Medulla oblongata (tissue), 1 donor: ENCODE measurements at regions not wholly inside any gene's neighbourhood (a gene's known extent, or its start where the extent isn't known, plus 50 kb on each side); places are given as distances from the start of the nearest gene placed in this dataset.
A peak's percentile ranks its signal among the peaks of the same experiment; 100 is the strongest.
"Not testable (repeated sequence)": the region's sequence is repeated elsewhere in the genome, so short reads cannot be mapped to it uniquely, and the experiment has no call there.

Source experiments
- DNase-seq: peaks from one replicate; pipeline ENCODE4 v3.0.0-alpha.2; 2015; ENCODE audit errors: extremely low spot score

DNA sequence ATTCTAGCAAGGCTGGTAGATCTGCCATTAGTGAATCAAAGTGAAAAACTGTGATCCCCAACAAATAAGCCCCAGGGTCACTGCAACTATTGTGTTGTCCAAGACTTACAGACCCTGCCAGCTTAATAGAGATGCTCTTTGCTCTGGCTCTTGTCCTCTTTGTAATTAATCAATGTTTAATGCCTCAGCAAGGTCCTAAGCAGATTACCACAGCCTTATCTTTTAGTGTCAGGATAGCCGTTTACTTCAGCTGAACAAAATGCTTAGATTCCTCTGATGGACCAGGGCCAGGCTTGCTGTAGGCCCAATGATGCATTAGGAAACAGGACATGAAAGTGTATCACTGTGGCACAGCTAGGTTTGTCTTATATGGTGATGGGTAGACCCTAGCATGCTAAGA lies 353.3 kb downstream of the HACE1 start:
- no peak for DNase-seq

DNA sequence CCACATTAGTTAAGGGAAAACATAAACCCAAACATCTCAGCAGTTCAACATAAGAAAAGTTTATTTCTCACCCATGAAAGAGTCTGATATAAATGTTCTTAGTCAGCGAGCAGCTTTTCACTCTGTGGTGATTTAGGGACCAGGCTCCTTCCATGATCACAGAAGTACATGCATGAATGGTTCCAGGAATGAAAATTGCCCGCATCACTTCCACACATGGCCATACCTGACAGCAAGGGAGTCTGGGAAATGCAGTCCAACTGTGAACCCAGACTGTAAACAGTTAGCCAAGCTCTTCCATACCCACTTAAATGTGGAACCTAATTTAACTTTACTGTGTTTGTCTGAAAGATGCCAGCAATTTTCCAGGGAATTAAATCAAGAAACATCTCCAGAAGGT lies 353.9 kb downstream of the HACE1 start:
- DNase-seq: no peak

DNA sequence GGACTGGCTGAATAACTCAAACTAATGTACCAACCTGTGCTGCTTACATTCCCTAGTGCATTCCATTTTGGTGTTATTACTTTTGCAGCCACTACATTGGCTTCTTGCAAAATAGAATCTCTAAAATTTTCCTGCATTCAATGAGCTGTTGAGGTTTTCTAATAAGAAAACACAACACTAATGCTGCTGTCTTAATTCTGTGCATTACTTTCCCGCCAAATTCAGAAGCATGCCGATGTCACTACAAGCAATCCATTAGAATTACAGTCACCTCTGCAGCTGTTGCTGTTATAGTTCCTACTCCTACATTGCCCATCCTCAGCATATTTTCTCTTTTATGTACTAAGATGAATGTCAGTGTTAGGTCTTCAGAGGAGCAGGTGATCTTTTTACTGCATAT lies 359.5 kb downstream of the HACE1 start:
- no peak for DNase-seq

DNA sequence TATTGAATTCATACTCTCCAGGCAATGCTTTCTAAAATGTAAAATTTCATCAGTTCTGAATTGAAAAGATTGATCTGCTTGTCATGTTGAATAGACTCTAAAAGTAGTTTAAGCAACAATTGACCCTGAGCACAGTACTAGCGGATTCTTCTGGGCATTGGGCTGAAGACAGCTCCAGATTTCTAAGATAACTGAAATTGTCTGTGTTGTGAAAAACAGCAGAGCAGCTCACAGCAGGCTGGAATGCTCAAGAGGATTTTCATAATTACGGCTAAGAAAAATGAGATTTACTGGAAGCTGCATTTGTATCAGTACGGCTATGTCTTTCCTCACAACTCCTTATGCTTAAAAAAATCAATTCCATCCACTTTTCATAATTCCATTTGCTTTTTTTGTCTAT lies 373.7 kb downstream of the HACE1 start:
- DNase-seq: no peak

DNA sequence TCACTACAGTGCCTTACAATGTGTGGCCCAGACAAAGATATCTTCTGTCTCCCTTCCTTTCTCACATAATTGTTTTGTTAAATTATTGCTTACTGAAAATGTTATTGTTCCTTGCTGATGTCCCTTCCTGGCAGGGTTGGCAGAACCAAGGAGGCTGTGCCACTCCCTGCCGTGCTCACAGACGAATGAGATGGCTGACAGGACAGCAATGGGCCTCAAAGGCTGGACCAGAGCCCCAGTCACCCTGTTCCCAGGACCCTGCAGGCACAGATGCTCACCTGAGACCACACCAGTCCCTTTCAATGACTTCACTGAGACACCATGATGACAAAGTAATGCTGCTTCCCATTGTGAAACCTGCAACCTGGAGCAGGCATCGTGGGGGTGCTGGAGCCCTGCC lies 375.1 kb downstream of the HACE1 start:
- no peak for DNase-seq

DNA sequence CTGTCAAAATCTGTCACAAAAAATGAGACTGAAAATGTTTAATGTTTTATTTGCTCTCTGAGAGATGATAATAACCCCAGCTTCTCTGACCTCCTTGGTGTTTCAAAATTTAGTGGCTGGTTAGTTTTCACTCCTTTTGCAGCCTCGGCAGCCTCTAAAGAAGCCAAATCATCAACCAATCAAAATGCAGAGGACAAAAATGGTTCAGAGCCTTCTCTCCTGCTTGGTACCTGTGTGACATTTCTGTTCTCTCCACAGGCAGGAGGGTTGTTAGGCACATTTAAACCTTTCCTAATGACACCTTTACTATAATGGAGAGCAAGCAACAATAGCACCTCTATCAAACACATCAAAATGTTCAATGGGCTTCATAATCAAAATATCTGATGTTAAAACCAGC lies 375.5 kb downstream of the HACE1 start:
- no peak for DNase-seq

DNA sequence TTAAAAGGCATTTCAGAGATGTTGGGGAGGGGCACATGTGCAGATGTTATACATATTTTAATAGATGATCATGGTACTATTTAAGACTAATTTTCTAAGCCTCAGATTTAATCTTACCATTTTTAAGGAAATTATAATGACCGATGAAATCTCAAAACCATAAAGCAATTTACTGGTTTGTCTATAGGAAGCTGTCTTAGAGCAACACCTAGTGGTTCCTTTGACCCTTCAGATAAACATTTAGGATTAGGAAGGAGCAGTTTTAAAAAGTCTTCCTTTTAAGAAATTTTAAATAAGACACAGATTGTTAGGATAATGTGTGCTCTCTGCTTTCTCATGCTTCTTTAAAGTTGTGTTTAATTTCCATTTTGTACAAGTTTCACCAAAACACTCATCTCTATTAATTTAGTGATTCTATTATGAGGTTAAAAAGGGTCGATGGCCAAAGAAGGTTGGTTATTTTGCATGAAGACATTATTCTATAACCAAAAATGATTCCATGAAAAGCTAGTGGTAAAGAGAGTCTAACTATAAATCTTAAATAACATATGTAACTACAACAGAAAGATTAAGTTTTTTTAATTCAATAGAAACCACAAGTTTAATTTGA lies 376.4 kb downstream of the HACE1 start:
- no peak for DNase-seq

DNA sequence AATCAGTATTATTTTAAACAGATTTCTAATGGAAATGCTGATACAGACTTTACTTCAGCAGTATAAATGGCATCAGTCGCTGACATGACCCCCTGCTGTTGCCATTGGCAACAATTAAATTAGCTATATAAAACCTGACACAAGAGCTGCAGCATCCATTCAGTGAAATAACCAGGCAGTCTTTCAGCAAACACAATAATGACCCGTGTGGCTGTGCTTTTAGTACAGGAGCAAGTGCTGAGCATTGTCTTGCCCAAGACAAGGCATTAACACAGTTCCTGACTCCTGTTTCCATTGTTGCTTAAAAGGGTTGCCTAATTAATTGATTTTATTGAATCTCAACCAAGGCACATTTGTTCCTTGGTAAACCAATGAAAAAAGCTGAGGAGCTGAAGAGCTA lies 382.1 kb downstream of the HACE1 start:
- no peak for DNase-seq

DNA sequence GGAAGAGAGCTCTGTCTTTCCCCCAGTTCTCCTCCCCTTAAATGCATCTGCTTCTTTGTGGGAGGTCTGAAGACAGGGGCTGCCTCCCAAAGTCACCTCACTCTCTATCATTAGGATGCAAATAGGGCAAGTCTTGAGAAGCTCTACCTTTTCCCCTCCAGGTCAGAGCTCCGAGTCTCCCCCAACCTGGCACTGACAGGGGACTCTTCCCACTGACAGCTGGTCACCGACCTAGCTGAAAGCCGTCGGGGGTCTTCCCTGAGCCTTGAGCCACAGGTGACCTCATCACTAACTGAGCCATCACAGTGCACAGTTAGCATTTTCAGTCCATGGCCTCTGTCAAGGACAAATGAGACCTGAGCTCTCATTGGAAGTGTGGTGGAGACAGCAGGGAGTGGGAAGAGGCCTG lies 386.7 kb downstream of the HACE1 start:
- no peak for DNase-seq

DNA sequence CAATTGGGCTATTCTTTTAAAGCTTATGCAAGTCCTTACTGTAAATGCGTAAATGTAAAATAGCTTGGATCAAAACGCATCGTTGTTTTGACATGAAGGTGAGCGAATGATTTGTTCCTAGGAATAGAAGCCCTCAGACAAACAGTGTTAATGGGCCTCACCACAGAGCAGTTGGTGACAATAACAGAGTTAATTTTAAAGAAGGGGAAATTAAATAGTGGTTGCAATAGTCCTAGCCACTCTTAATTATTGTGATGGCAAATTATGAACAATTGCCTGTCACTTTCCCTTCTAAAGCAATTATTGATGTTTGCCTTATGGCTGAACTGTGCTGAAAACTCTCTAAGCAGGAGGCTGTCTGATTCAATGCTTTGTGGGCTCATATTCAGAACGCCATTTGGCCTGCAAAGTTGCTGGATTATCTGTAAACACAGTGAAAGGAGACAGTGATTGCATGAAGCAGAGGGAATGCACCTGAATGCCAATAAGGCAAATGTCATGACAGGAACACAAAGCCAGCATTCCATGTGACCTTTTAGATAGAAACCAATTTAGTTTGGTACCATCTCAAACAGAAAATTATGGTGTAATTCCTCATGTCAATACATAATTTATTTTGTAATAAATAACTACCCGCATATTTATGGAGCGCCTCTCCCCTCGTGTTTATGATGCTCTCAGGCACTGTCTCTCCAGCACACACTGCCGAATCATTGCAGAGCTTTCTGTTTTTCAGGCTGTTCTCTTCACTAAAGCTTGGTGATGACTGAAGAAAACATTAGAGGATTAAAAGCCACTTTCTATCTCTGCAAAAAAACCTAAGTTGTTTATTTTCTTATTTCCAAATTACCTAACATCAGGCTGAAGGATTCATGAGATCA lies 387.5 kb downstream of the HACE1 start:
- peak; percentile 6 for DNase-seq

DNA sequence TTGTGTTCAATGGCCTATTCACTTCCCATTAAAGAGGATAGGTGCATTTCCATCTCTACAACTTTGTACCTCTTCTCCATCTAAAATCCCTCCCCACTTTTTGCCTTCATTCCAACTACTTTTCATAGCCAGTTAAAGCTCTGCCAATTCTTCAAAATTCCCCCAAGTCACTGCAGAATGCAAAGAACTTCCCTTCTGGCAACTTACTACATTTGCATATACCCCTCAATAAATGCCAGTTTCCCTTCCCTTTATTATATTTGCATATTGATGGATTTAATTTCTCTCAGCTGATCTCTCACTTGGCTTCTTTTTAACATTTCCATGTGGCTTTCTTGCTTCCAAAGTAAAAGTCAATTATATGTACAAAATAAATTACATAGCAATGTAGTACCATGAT lies 393.4 kb downstream of the HACE1 start:
- no peak for DNase-seq

DNA sequence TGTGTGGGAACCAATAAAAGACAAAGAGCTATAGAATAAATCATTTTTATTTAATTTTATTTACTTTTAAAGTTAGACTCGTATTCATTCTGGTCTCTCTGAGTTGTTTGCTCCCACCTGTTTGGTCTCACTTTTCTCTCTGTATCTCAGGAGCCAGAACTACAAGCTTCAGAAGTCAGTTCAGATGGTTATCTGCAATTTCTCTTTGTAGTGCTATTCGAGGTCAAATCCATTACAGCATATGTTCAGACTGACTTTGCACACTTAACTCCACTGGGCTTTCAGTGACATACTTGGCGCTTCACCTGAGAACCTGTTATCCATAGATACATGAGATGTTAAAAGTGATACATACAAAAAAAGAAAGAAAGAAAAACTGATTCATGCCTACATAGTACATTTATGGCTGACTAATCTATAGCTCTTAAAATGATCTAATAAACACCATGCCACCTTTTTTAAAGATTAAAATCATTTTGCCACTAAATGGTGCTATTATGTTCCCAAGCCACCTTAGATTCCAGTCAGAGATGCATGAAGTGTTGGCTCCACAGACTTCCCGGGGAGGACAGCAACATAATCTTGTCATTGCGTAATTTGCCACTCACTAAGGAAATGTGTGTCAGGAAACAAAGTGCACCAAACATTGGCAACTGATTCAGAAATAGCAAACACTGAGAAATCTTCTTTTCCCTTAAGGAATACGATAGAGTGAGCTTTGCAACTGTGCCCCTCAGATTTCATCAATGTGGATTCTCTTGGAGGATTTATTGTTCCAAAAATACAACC lies 396.7 kb downstream of the HACE1 start:
- DNase-seq: no peak

DNA sequence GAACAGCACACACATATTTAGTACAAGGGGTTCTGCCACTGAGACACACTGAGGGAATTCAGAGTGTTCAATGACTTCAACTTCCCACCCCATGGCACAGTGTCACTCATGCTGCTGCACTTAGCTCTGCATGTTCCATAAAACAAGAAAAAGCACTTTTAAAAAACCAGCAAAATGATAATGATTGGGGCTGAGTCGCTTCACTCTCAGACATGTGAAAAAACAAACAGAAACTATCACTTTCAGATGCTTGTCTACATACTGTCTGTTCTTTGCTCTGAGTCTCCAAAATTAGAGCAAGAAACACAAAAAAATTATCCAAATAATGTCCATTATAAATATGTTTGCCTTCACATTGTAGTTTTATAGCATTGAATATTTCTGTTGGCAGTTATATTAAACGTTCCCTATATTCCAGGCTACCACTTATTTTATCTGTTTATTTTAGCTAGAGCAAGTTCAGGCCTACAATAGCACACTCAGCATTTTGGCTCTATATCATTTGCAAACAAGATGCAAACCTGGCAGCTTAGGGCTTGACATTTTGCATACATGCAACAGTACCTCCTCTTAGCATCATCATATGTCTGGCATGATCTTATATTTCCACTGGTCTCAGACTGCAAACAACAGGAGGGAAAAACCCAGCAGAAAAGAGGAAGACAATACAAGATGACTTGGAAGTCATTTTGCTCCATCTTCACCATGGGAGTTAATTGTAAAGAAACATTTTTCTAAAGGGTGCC lies 398.8 kb downstream of the HACE1 start:
- DNase-seq: no peak

DNA sequence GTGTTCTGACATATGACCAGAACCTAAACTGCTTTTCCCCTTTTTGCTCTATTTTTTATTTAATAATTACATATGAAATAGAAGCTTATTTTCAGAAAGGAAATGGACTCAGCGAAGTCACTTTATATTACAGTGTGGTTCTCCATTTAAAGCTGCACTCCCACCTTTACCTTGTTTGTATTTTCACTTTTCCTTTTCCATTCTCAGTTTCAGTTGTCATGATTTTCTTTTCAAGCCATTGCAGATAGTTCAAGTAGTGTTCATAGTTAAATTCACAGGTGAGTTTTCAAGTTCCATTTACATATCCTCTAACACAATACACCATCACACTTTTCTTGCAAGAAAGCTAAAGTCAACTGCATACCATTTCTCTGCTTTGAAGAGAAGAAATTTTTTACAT lies 400.2 kb downstream of the HACE1 start:
- no peak for DNase-seq

DNA sequence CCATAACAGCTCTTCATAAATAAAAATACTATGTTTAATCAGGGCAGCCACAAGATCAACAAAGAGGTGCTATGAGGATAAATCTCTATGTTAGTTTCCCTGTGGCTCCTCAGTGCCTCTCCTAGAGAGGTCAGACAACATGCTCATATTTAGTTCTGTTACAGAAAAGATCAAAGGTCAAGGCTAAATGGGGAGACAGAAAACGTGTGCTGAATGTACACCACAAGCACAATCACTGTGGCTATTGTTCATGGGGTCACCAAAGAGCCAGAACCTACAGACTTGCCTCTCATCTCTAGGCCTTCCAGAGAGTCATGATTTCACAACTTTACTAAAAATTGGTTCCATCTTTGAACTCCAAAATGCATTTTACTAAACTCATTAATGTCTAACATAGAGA lies 409.8 kb downstream of the HACE1 start:
- DNase-seq: no peak

DNA sequence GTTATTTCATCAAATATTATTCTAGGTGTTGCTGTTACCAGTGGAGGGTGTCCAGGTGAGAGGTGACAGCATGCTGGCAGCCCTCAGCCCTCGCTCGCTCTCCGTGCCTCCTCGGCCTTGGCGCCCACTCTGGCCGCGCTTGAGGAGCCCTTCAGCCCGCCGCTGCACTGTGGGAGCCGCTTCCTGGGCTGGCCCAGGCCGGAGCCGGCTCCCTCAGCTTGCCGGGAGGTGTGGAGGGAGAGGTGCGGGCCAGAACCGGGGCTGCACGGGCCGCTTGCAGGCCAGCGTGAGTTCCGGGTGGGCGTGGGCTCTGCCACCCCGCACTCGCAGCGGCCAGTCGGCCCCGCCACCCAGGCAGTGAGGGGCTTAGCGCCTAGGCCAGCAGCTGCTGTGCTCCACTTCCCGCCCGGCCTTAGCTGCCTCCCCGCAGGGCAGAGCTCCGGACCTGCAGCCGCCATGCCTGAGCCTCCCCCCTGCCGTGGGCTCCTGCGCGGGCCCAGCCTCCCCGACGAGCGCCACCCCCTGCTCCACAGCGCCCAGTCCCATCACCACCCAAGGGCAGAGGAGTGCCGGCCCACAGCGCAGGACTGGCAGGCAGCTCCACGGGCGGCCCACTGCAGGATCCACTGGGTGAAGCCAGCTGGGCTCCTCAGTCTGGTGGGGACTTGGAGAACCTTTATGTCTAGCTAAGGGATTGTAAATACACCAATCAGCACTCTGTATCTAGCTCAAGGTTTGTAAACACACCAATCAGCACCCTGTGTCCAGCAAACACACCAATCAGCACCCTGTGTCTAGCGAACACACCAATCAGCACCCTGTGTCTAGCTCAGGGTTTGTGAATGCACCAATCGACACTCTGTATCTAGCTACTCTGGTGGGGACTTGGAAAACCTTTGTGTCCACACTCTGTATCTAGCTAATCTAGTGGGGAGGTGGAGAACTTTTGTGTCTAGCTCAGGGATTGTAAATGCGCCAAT lies 413.3 kb downstream of the HACE1 start:
- not testable (repeated sequence) for DNase-seq

DNA sequence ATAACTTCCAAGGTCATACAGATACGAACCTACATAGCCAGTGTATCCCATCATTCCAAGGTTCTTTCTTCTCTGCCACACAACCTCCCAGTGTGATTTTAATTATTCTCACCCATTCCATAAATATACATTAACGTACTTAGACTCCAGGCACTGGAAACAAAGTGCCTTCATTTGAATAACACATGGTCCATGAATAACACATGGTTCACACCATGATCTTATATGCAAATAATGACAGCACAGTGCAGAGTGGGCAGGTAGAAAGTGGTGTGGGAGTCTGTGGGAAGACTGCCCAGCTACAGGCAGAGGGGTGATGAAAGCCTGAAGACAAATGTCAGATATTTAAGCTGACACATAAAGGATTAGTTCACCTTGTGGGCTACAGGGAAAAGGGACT lies 425.2 kb downstream of the HACE1 start:
- DNase-seq: no peak

DNA sequence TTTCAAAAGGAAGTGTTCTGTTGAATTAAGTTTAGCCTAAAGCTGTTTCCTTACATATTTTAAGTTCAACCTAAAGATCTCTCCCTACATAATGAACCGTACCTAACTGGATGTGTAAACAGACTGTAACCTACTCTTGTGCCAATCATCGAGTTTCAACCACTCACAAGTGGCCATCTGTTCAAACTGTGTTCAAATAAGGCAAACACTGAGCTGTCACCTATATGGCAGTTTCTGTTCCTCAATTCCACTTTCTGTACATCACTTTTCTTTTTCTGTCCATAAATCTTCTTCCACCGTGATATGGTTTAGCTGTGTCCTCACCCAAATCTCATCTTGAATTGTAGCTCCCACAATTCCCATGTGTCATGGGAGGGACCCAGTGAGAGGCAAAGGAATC lies 428.6 kb downstream of the HACE1 start:
- no peak for DNase-seq

DNA sequence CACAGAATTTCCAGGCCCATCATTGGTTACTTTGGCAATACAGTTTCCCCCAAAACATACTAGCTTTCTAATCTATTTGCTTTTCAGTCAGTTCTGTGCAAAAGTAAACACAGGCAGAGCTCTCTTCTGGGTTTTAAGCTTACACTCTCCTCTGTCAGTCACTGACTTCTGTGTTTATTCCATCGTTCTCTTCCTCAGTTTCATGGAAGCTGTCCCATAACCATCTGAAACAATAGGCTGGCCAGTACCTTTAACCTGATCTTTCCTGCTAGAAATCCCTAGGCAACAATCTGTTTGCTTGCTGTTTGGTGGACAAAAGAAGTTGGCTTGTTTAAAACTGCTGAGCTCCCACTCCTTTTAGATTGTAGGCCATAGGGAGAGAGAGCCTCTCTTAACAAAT lies 431.5 kb downstream of the HACE1 start:
- no peak for DNase-seq

DNA sequence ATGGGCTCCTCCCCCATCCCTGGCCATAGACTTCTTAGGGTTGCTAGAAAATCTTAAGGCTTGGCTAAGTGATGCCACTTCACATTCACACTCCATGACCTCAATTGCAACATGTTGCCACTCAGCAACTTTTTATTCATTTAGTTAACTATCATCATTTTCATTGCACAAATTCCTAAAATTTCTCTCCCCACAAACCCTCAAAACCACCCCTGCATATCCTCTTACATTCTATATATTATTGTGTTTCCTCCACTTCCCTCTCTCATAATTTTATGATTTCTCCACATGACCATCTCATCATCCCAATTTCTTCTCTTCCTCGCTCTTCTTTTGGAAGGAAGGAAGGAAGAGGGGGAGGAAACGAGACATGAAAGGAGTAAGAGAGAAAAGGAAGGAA lies 436.0 kb downstream of the HACE1 start:
- DNase-seq: no peak

DNA sequence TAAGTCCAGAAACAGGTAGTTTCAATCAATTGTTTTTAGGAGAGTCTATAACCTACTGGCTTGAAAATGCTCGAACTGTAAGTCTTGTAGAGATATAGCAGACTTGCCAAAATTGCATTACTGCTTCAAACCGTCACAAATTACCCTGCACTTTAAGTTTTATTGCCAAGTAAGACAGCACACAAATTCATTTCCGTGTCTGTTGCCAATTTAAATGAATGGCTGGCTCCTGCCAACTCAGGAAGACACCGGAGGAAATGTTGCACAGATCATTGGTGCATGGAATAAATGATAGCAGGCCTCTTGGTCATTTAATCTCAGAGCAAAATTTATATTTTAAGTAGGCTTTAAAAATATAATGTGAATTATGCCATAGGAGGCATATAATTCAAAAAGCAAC lies 438.1 kb downstream of the HACE1 start:
- DNase-seq: no peak
